Liver (tissue), 8 donors: ENCODE measurements at regions not wholly inside any gene's neighbourhood (a gene's known extent, or its start where the extent isn't known, plus 50 kb on each side); places are given as distances from the start of the nearest gene placed in this dataset.

Experiments
- DNase-seq: peaks from one replicate; pipeline ENCODE4 v3.0.0-alpha.2; 2017; ENCODE audit warnings: low spot score
- H3K27ac ChIP-seq, 2 donors: one replicate each; pipeline ENCODE4 v1.7.0; 2013; ENCODE audit warnings: inconsistent platforms in 2 of 2, low read length in 2 of 2, control low read depth in 1 of 2, low read depth in 1 of 2, mild to moderate bottlenecking in 1 of 2
- H3K27me3 ChIP-seq, 4 donors: one replicate each; pipeline versions ENCODE4 v1.6.1 to v1.7.0; 2013; ENCODE audit warnings: low read length in 3 of 4, inconsistent platforms in 1 of 4, mild to moderate bottlenecking in 1 of 4, moderate library complexity in 1 of 4; ENCODE audit not compliant: control insufficient read depth in 4 of 4, insufficient read depth in 4 of 4
- H3K36me3 ChIP-seq, 4 donors: one replicate each; pipeline versions ENCODE4 v1.6.1 to v1.7.0; 2013; ENCODE audit warnings: low read length in 3 of 4, mild to moderate bottlenecking in 3 of 4, low read depth in 1 of 4, moderate library complexity in 1 of 4; ENCODE audit not compliant: control insufficient read depth in 4 of 4, insufficient read depth in 3 of 4
- H3K4me1 ChIP-seq, 4 donors: one replicate each; pipeline versions ENCODE4 v1.6.1 to v1.7.0; 2013; ENCODE audit warnings: low read length in 3 of 4, mild to moderate bottlenecking in 3 of 4, moderate library complexity in 1 of 4; ENCODE audit not compliant: control insufficient read depth in 4 of 4, insufficient read depth in 4 of 4
- H3K4me3 ChIP-seq, 3 donors: one replicate each; pipeline versions ENCODE4 v1.6.1 to v1.7.0; 2013; ENCODE audit warnings: low read length in 3 of 3, control low read depth in 1 of 3, low read depth in 1 of 3, mild to moderate bottlenecking in 1 of 3
- H3K9ac ChIP-seq, 2 donors: one replicate each; pipeline ENCODE4 v1.7.0; 2013; ENCODE audit warnings: low read length in 2 of 2, mild to moderate bottlenecking in 2 of 2, moderate library complexity in 2 of 2, control low read depth in 1 of 2, low read depth in 1 of 2
- H3K9me3 ChIP-seq, 4 donors: one replicate each; pipeline versions ENCODE4 v1.6.1 to v1.7.0; 2013; ENCODE audit warnings: low read length in 3 of 4; ENCODE audit not compliant: control insufficient read depth in 4 of 4
- GABPA ChIP-seq, 2 donors: IDR thresholded peaks in 1 of 2; conservative IDR thresholded peaks in 1 of 2; 2 replicates each; pipeline ENCODE4 v1.6.1; 2016; ENCODE audit warnings: antibody characterized with exemption in 2 of 2, mild to moderate bottlenecking in 1 of 2, moderate library complexity in 1 of 2
- HNF4A ChIP-seq, 2 donors: conservative IDR thresholded peaks; 2 replicates each; pipeline ENCODE4 v1.6.1; 2016; ENCODE audit warnings: antibody characterized with exemption in 2 of 2, mild to moderate bottlenecking in 2 of 2
- JUND ChIP-seq, 2 donors: IDR thresholded peaks; 2 replicates each; pipeline ENCODE4 v1.6.1; 2016; ENCODE audit warnings: antibody characterized with exemption in 2 of 2
- NR2F2 ChIP-seq: IDR thresholded peaks from 2 replicates; pipeline ENCODE4 v1.6.1; 2016; ENCODE audit warnings: antibody characterized with exemption
- RAD21 ChIP-seq, 2 donors: IDR thresholded peaks; 2 replicates each; pipeline ENCODE4 v1.6.1; 2016; ENCODE audit warnings: antibody characterized with exemption in 2 of 2, mild to moderate bottlenecking in 2 of 2
- RXRA ChIP-seq, 2 donors: IDR thresholded peaks; 2 replicates each; pipeline ENCODE4 v1.6.1; 2017 to 2018; ENCODE audit warnings: antibody characterized with exemption in 2 of 2, mild to moderate bottlenecking in 1 of 2
- YY1 ChIP-seq: IDR thresholded peaks from 2 replicates; pipeline ENCODE4 v1.6.1; 2016; ENCODE audit warnings: antibody characterized with exemption, mild to moderate bottlenecking
- WGBS: extraction: QIAGEN DNeasy Blood & Tissue Kit; methylation state at CpG from one replicate; pipeline ENCODE4 v1.1.7; 2013; 5-methylcytosine and 5-hydroxymethylcytosine counted together
- TF ChIP-seq, protein P1 (sequence below): fragments of 150-350 bp; IDR thresholded peaks from 2 replicates; pipeline ENCODE4 v1.5.1; 2017; ENCODE audit warnings: improper control_type of control experiment, low read depth, low read length; ENCODE audit not compliant: missing input control
- TF ChIP-seq, protein P2 (sequence below): IDR thresholded peaks from 2 replicates; pipeline ENCODE4 v1.6.1; 2016; ENCODE audit warnings: antibody characterized with exemption, mild to moderate bottlenecking
- TF ChIP-seq, protein P3 (sequence below): IDR thresholded peaks from 2 replicates; pipeline ENCODE4 v1.6.1; 2016; ENCODE audit warnings: antibody characterized with exemption
- TF ChIP-seq, protein P4 (sequence below): IDR thresholded peaks from 2 replicates; pipeline ENCODE4 v1.6.1; 2016; ENCODE audit warnings: antibody characterized with exemption
- donor health status: healthy.
- donor health status: healthy.
- donor health status: healthy.
- donor health status: healthy.
- donor health status: healthy.

DNA sequence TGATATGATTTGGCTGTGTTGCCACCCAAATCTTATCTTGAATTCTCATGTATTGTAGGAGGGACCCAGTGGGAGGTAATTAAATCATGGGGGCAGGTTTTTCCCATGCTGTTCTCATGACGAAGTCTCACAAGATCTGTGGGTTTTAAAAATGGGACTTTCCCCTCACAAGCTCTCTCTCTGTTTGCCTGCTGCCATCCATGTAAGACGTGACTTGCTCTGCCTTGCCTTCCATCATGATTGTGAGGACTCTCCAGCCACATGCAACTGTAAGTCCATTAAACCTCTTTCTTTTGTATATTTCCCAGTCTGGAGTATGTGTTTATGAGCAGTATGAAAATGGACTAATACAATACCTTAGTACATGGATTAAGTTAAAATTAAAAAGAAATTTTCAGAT is 1094.7 kb upstream of the SLC39A10 start:
- Histone ChIP-seq H3K9me3 (peaks cover 0 to 2% (median 0%) of the 10 kb centered on the region in 4 donors), H3K4me3 (no peak overlapping the region), H3K27ac (no peak overlapping the region), H3K4me1 (no peaks in the 10 kb centered on the region), H3K36me3 (no peaks in the 10 kb centered on the region), H3K27me3 (no peaks in the 10 kb centered on the region), H3K9ac (no peak overlapping the region)
- DNase-seq, result no peak
- 75% methylated on average over 2 of the region's 2 CpGs for WGBS
- TF ChIP-seq NR2F2 (no peak), GABPA (IDR thresholded peaks at IDR 0.05 in 1 of 2, conservative IDR thresholded peaks at IDR 0.05 in 1 of 2) (no peak), RXRA (IDR thresholded peaks at IDR 0.05) (no peak), RAD21 (IDR thresholded peaks at IDR 0.05) (no peak)
- TF ChIP-seq, protein P1, sequence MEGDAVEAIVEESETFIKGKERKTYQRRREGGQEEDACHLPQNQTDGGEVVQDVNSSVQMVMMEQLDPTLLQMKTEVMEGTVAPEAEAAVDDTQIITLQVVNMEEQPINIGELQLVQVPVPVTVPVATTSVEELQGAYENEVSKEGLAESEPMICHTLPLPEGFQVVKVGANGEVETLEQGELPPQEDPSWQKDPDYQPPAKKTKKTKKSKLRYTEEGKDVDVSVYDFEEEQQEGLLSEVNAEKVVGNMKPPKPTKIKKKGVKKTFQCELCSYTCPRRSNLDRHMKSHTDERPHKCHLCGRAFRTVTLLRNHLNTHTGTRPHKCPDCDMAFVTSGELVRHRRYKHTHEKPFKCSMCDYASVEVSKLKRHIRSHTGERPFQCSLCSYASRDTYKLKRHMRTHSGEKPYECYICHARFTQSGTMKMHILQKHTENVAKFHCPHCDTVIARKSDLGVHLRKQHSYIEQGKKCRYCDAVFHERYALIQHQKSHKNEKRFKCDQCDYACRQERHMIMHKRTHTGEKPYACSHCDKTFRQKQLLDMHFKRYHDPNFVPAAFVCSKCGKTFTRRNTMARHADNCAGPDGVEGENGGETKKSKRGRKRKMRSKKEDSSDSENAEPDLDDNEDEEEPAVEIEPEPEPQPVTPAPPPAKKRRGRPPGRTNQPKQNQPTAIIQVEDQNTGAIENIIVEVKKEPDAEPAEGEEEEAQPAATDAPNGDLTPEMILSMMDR, result no peak
- TF ChIP-seq, protein P2, sequence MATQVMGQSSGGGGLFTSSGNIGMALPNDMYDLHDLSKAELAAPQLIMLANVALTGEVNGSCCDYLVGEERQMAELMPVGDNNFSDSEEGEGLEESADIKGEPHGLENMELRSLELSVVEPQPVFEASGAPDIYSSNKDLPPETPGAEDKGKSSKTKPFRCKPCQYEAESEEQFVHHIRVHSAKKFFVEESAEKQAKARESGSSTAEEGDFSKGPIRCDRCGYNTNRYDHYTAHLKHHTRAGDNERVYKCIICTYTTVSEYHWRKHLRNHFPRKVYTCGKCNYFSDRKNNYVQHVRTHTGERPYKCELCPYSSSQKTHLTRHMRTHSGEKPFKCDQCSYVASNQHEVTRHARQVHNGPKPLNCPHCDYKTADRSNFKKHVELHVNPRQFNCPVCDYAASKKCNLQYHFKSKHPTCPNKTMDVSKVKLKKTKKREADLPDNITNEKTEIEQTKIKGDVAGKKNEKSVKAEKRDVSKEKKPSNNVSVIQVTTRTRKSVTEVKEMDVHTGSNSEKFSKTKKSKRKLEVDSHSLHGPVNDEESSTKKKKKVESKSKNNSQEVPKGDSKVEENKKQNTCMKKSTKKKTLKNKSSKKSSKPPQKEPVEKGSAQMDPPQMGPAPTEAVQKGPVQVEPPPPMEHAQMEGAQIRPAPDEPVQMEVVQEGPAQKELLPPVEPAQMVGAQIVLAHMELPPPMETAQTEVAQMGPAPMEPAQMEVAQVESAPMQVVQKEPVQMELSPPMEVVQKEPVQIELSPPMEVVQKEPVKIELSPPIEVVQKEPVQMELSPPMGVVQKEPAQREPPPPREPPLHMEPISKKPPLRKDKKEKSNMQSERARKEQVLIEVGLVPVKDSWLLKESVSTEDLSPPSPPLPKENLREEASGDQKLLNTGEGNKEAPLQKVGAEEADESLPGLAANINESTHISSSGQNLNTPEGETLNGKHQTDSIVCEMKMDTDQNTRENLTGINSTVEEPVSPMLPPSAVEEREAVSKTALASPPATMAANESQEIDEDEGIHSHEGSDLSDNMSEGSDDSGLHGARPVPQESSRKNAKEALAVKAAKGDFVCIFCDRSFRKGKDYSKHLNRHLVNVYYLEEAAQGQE, result no peak

DNA sequence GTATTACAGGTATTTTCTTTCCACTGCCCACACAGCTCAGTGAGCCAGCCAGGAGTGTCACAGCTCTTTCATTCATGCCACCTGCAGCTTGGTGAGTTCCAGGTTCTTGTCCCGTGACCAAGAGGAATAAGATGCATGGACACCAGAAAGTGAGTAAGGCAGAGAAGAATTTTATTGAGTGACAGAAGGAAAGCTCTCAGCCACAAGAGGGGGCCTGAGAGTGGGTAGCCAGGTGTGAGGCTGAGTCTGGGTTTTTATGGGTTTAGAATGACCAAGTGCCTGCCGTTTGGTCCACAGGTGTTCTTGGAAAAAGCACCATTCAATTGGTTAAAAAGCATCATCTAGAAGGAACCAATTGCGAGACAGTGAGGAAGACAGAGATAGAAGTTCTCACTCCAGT is 1097.1 kb upstream of the SLC39A10 start:
- Histone ChIP-seq H3K27me3 (no peaks in the 10 kb centered on the region), H3K4me1 (no peaks in the 10 kb centered on the region), H3K9me3 (peaks cover 0 to 2% (median 0%) of the 10 kb centered on the region in 4 donors), H3K4me3 (no peak overlapping the region), H3K27ac (no peak overlapping the region), H3K36me3 (no peaks in the 10 kb centered on the region), H3K9ac (no peak overlapping the region)
- no peak for DNase-seq
- 83% methylated on average over 3 of the region's 3 CpGs for WGBS
- TF ChIP-seq JUND (IDR thresholded peaks at IDR 0.05), result no peak
- TF ChIP-seq, protein P3, sequence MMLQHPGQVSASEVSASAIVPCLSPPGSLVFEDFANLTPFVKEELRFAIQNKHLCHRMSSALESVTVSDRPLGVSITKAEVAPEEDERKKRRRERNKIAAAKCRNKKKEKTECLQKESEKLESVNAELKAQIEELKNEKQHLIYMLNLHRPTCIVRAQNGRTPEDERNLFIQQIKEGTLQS, result no peak
- TF ChIP-seq, protein P1, result no peak

DNA sequence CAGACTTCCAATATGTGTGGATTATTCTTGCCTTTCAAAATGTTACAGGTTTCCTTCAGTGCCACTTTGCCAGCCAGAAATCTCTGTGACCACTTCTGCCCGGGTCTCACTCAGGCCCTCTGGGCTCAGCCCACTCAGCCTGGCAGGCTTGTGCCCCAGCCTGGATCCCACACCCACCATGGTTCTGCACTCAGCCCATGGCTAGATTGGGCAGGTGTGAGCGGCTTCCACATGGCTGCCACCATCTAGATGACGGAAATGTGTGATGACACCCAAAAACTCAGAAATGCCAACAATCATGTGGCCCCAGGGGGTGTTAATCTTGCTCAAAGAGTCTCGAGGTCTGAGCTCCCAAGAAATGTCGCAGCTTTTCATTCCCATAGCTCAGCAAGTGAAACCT is 1097.5 kb upstream of the SLC39A10 start:
- no peak overlapping the region for H3K4me3 ChIP-seq
- H3K9ac ChIP-seq, result no peak overlapping the region
- DNase-seq, result no peak
- H3K27ac ChIP-seq, result no peak overlapping the region
- 76% methylated on average over 5 of the region's 5 CpGs for WGBS
- H3K9me3 ChIP-seq, result peaks cover 0 to 2% (median 0%) of the 10 kb centered on the region in 4 donors
- H3K4me1 ChIP-seq, result no peaks in the 10 kb centered on the region
- H3K36me3 ChIP-seq, result no peaks in the 10 kb centered on the region
- H3K27me3 ChIP-seq, result no peaks in the 10 kb centered on the region
- TF ChIP-seq HNF4A (conservative IDR thresholded peaks at IDR 0.05) (no peak), JUND (IDR thresholded peaks at IDR 0.05) (no peak), RAD21 (IDR thresholded peaks at IDR 0.05) (no peak), YY1 (no peak), GABPA (IDR thresholded peaks at IDR 0.05 in 1 of 2, conservative IDR thresholded peaks at IDR 0.05 in 1 of 2) (no peak)
- TF ChIP-seq, protein P4, sequence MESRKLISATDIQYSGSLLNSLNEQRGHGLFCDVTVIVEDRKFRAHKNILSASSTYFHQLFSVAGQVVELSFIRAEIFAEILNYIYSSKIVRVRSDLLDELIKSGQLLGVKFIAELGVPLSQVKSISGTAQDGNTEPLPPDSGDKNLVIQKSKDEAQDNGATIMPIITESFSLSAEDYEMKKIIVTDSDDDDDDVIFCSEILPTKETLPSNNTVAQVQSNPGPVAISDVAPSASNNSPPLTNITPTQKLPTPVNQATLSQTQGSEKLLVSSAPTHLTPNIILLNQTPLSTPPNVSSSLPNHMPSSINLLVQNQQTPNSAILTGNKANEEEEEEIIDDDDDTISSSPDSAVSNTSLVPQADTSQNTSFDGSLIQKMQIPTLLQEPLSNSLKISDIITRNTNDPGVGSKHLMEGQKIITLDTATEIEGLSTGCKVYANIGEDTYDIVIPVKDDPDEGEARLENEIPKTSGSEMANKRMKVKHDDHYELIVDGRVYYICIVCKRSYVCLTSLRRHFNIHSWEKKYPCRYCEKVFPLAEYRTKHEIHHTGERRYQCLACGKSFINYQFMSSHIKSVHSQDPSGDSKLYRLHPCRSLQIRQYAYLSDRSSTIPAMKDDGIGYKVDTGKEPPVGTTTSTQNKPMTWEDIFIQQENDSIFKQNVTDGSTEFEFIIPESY, result no peak
- TF ChIP-seq, protein P2, result no peak
